ENCODE measurements at regions not wholly inside any gene's neighbourhood (a gene's known extent, or its start where the extent isn't known, plus 50 kb on each side); places are given as distances from the start of the nearest gene placed in this dataset.

DNA sequence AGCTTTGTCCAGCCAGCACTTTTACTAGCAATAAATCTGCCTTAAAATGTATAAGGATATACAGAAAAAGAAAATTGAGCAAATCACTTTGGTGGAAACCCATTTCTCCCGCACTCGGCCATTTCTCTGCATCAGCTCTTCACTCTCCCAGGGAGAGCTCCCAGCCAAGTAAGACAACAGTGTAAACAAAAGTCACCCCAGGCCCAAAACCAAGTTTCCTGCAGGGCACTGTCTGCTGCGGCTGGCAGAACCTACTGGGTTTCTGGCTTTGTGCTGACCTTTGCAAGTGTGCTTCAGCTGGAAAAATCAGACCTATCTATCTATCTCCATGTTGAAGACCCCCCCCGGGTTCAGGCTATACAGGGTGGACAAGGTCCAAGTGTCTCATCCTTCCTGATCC lies 476.7 kb upstream of the CAMK1G start:
- TF ChIP-seq ZNF384 (IDR thresholded peaks at IDR 0.05) (no peak), SP1 (IDR thresholded peaks at IDR 0.05) (no peak), ARNT (IDR thresholded peaks at IDR 0.05) (no peak), FOXA1 (IDR thresholded peaks at IDR 0.05) (no peak)
